ENCODE measurements at regions not wholly inside any gene's neighbourhood (a gene's known extent, or its start where the extent isn't known, plus 50 kb on each side); places are given as distances from the start of the nearest gene placed in this dataset.

GRCh38 chr3:153259956-153260355 lies 97.9 kb downstream of the RAP2B start:
- TF ChIP-seq EZH2phosphoT487 (IDR thresholded peaks at IDR 0.05; ENCODE audit: borderline replicate concordance, low read length), result no peak
- TF ChIP-seq CTCF (IDR thresholded peaks at IDR 0.05; ENCODE audit: low read depth, low read length, poor library complexity, severe bottlenecking), result no peak
- Histone ChIP-seq H3K4me1 (ENCODE audit: control insufficient read depth, low read length) (no peaks in the 10 kb centered on the region), H3K27ac (ENCODE audit: low read depth, low read length) (no peak overlapping the region), H3K36me3 (ENCODE audit: control insufficient read depth, low read length) (no peaks in the 10 kb centered on the region), H4K20me1 (ENCODE audit: control insufficient read depth, insufficient read depth, low read depth, low read length) (no peaks in the 10 kb centered on the region), H3K9me2 (replicated peaks; ENCODE audit: control insufficient read depth, low read length) (no peaks in the 10 kb centered on the region; the same call in 1 of the 2 replicates), H3K4me3 (ENCODE audit: low read length) (no peak overlapping the region), H3K27me3 (ENCODE audit: control insufficient read depth, low read length) (no peaks in the 10 kb centered on the region), H3K9me3 (ENCODE audit: control insufficient read depth, insufficient read depth, low read length) (no peaks in the 10 kb centered on the region), H3F3A (ENCODE audit: control insufficient read depth, insufficient read depth) (no peaks in the 10 kb centered on the region), H3K79me2 (ENCODE audit: control insufficient read depth, low read length) (no peaks in the 10 kb centered on the region), H3K4me2 (ENCODE audit: low read length) (no peak overlapping the region)

GRCh38 chr3:153260681-153261080 lies 98.7 kb downstream of the RAP2B start:
- Histone ChIP-seq H3K79me2 (ENCODE audit: control insufficient read depth, low read length) (no peaks in the 10 kb centered on the region), H3K9me2 (replicated peaks; ENCODE audit: control insufficient read depth, low read length) (no peaks in the 10 kb centered on the region; the same call in 1 of the 2 replicates), H3K4me1 (ENCODE audit: control insufficient read depth, low read length) (no peaks in the 10 kb centered on the region), H4K20me1 (ENCODE audit: control insufficient read depth, insufficient read depth, low read depth, low read length) (no peaks in the 10 kb centered on the region), H3K27me3 (ENCODE audit: control insufficient read depth, low read length) (no peaks in the 10 kb centered on the region), H3K9me3 (ENCODE audit: control insufficient read depth, insufficient read depth, low read length) (no peaks in the 10 kb centered on the region), H3K4me3 (ENCODE audit: low read length) (no peak overlapping the region), H3K36me3 (ENCODE audit: control insufficient read depth, low read length) (no peaks in the 10 kb centered on the region), H3K4me2 (ENCODE audit: low read length) (no peak overlapping the region), H3F3A (ENCODE audit: control insufficient read depth, insufficient read depth) (no peaks in the 10 kb centered on the region), H3K27ac (ENCODE audit: low read depth, low read length) (no peak overlapping the region)
- no peak for TF ChIP-seq EZH2phosphoT487 (IDR thresholded peaks at IDR 0.05; ENCODE audit: borderline replicate concordance, low read length)
- TF ChIP-seq CTCF (IDR thresholded peaks at IDR 0.05; ENCODE audit: low read depth, low read length, poor library complexity, severe bottlenecking), result no peak

GRCh38 chr3:153266619-153267018 lies 104.6 kb downstream of the RAP2B start:
- H3K9me2 ChIP-seq (replicated peaks; ENCODE audit: control insufficient read depth, low read length), result no peaks in the 10 kb centered on the region; the same call in 1 of the 2 replicates
- no peaks in the 10 kb centered on the region for H3K4me1 ChIP-seq (ENCODE audit: control insufficient read depth, low read length)
- H3K4me3 ChIP-seq (ENCODE audit: low read length), result no peak overlapping the region
- no peak overlapping the region for H3K4me2 ChIP-seq (ENCODE audit: low read length)
- H4K20me1 ChIP-seq (ENCODE audit: control insufficient read depth, insufficient read depth, low read depth, low read length), result no peaks in the 10 kb centered on the region
- H3K36me3 ChIP-seq (ENCODE audit: control insufficient read depth, low read length), result no peaks in the 10 kb centered on the region
- H3K27me3 ChIP-seq (ENCODE audit: control insufficient read depth, low read length), result no peaks in the 10 kb centered on the region
- H3K27ac ChIP-seq (ENCODE audit: low read depth, low read length), result no peak overlapping the region
- no peaks in the 10 kb centered on the region for H3F3A ChIP-seq (ENCODE audit: control insufficient read depth, insufficient read depth)
- no peaks in the 10 kb centered on the region for H3K79me2 ChIP-seq (ENCODE audit: control insufficient read depth, low read length)
- TF ChIP-seq CTCF (IDR thresholded peaks at IDR 0.05; ENCODE audit: low read depth, low read length, poor library complexity, severe bottlenecking) (no peak), EZH2phosphoT487 (IDR thresholded peaks at IDR 0.05; ENCODE audit: borderline replicate concordance, low read length) (no peak)
- H3K9me3 ChIP-seq (ENCODE audit: control insufficient read depth, insufficient read depth, low read length), result no peaks in the 10 kb centered on the region
